ENCODE measurements at regions not wholly inside any gene's neighbourhood (a gene's known extent, or its start where the extent isn't known, plus 50 kb on each side); places are given as distances from the start of the nearest gene placed in this dataset.
"Not testable (repeated sequence)": the region's sequence is repeated elsewhere in the genome, so short reads cannot be mapped to it uniquely, and the experiment has no call there.

GRCh38 chr4:62450740-62451139 is 1250.6 kb downstream of the ADGRL3 start:
- H3K27me3 Mint-ChIP-seq = no peaks in the 10 kb centered on the region
- no peak for TF ChIP-seq CTCF (conservative IDR thresholded peaks at IDR 0.05)
- no peak overlapping the region for H3K4me3 Mint-ChIP-seq
- no peaks in the 10 kb centered on the region for H3K9me3 Mint-ChIP-seq
- H3K27ac Mint-ChIP-seq = no peak overlapping the region
- H3K4me1 Mint-ChIP-seq (ENCODE audit: unreplicated experiment) = no peaks in the 10 kb centered on the region
- DNase-seq (ENCODE audit: extremely low spot score, unreplicated experiment) = no peak
- H3K36me3 Mint-ChIP-seq = no peaks in the 10 kb centered on the region

GRCh38 chr4:62449538-62449937 is 1249.4 kb downstream of the ADGRL3 start:
- Mint-ChIP-seq H3K4me1 (ENCODE audit: unreplicated experiment) (no peaks in the 10 kb centered on the region), H3K36me3 (no peaks in the 10 kb centered on the region), H3K4me3 (no peak overlapping the region), H3K9me3 (no peaks in the 10 kb centered on the region), H3K27me3 (no peaks in the 10 kb centered on the region), H3K27ac (no peak overlapping the region)
- TF ChIP-seq CTCF (conservative IDR thresholded peaks at IDR 0.05) = no peak
- no peak for DNase-seq (ENCODE audit: extremely low spot score, unreplicated experiment)

- DNase-seq (ENCODE audit: extremely low spot score, unreplicated experiment) = no peak
- H3K36me3 Mint-ChIP-seq = no peaks in the 10 kb centered on the region
- no peak for TF ChIP-seq CTCF (conservative IDR thresholded peaks at IDR 0.05)
- H3K4me1 Mint-ChIP-seq (ENCODE audit: unreplicated experiment) = no peaks in the 10 kb centered on the region
- H3K9me3 Mint-ChIP-seq = no peaks in the 10 kb centered on the region
- no peak overlapping the region for H3K4me3 Mint-ChIP-seq
- H3K27me3 Mint-ChIP-seq = no peaks in the 10 kb centered on the region
- H3K27ac Mint-ChIP-seq = no peak overlapping the region
Measured at GRCh38 chr4:62448911-62449310, 1248.8 kb downstream of the ADGRL3 start.

GRCh38 chr4:62439051-62439450 is 1238.9 kb downstream of the ADGRL3 start:
- Mint-ChIP-seq H3K4me1 (ENCODE audit: unreplicated experiment) (no peaks in the 10 kb centered on the region), H3K36me3 (no peaks in the 10 kb centered on the region), H3K27me3 (peaks cover 4% of the 10 kb centered on the region), H3K9me3 (peaks cover 23% of the 10 kb centered on the region), H3K27ac (no peak overlapping the region), H3K4me3 (no peak overlapping the region)
- no peak for DNase-seq (ENCODE audit: extremely low spot score, unreplicated experiment)
- no peak for TF ChIP-seq CTCF (conservative IDR thresholded peaks at IDR 0.05)

GRCh38 chr4:62434921-62435320 is 1234.8 kb downstream of the ADGRL3 start:
- no peak for DNase-seq (ENCODE audit: extremely low spot score, unreplicated experiment)
- no peak overlapping the region for H3K4me3 Mint-ChIP-seq
- no peaks in the 10 kb centered on the region for H3K4me1 Mint-ChIP-seq (ENCODE audit: unreplicated experiment)
- H3K27me3 Mint-ChIP-seq = peaks cover 4% of the 10 kb centered on the region
- no peaks in the 10 kb centered on the region for H3K36me3 Mint-ChIP-seq
- H3K9me3 Mint-ChIP-seq = peaks cover 18% of the 10 kb centered on the region
- no peak for TF ChIP-seq CTCF (conservative IDR thresholded peaks at IDR 0.05)
- no peak overlapping the region for H3K27ac Mint-ChIP-seq

GRCh38 chr4:62431513-62432231 is 1231.5 kb downstream of the ADGRL3 start:
- H3K36me3 Mint-ChIP-seq; H3K4me1 Mint-ChIP-seq (ENCODE audit: unreplicated experiment); DNase-seq (ENCODE audit: extremely low spot score, unreplicated experiment); H3K4me3 Mint-ChIP-seq; H3K27me3 Mint-ChIP-seq: not testable (repeated sequence)
- peaks cover 15% of the 10 kb centered on the region for H3K9me3 Mint-ChIP-seq
- peak overlapping the region; percentile 51 for H3K27ac Mint-ChIP-seq
